ENCODE measurements at regions not wholly inside any gene's neighbourhood (a gene's known extent, or its start where the extent isn't known, plus 50 kb on each side); places are given as distances from the start of the nearest gene placed in this dataset.

DNA sequence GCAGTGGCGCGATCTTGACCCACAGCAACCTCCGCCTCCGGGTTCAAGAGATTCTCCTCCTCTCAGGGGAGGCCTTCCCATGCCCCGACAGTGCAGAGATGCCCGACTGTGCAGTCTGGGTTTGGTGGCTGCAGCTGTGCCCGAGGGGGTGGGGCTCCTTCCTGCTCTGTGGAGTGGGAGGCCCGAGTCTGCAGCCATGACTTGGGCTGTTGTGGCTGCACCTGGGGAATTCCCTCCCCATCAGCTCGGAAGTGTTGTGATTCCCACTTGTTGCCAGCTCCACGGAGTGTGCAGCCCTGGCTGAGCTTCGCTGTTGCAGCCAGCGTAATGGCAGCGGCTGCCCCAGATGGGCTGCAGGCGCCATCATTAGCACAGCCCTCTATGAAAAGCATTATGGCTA lies 66.4 kb upstream of the SMIM36 start:
- no peak for DNase-seq (ENCODE audit: low read depth)
- H3K4me3 ChIP-seq (ENCODE audit: low read depth, low read length) = no peak overlapping the region
- TF ChIP-seq MYC (IDR thresholded peaks at IDR 0.05; ENCODE audit: low read depth, low read length) = no peak
- TF ChIP-seq, protein P1, sequence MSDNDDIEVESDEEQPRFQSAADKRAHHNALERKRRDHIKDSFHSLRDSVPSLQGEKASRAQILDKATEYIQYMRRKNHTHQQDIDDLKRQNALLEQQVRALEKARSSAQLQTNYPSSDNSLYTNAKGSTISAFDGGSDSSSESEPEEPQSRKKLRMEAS (IDR thresholded peaks at IDR 0.05; ENCODE audit: low read depth, low read length) = no peak
- TF ChIP-seq POLR2A (IDR thresholded peaks at IDR 0.05; ENCODE audit: extremely low read depth, insufficient read length) = no peak
- TF ChIP-seq, protein P2, sequence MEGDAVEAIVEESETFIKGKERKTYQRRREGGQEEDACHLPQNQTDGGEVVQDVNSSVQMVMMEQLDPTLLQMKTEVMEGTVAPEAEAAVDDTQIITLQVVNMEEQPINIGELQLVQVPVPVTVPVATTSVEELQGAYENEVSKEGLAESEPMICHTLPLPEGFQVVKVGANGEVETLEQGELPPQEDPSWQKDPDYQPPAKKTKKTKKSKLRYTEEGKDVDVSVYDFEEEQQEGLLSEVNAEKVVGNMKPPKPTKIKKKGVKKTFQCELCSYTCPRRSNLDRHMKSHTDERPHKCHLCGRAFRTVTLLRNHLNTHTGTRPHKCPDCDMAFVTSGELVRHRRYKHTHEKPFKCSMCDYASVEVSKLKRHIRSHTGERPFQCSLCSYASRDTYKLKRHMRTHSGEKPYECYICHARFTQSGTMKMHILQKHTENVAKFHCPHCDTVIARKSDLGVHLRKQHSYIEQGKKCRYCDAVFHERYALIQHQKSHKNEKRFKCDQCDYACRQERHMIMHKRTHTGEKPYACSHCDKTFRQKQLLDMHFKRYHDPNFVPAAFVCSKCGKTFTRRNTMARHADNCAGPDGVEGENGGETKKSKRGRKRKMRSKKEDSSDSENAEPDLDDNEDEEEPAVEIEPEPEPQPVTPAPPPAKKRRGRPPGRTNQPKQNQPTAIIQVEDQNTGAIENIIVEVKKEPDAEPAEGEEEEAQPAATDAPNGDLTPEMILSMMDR (IDR thresholded peaks at IDR 0.05; ENCODE audit: low read depth, low read length) = no peak

DNA sequence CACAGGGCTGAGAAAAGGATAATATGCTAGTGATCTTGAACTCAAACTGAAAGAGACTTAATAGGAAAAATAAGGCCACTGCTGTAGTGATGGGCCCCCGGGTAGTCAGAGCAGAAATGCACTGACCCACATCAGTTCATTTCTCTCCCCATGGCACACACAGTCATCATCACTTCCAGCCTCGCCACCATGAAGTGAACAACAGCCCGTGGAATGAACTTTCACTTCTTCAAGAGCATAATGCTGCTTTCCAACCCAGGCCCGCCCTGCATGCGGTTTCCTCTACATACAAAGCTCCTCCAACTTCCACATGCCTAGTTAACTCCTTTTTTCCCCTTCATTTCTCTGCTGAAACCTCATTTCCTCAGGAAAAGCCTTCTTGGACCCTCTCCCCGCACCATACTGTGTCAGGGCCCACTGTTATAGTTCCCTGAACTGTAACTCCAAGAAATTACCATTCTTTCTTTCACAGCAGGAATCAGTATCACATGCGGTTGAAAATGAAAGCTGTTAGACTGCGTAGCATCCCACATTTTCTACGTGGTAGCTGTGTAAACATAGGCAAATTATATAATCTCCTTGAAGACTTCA lies 65.8 kb upstream of the SMIM36 start:
- TF ChIP-seq POLR2A (IDR thresholded peaks at IDR 0.05; ENCODE audit: extremely low read depth, insufficient read length) (no peak), MYC (IDR thresholded peaks at IDR 0.05; ENCODE audit: low read depth, low read length) (no peak)
- TF ChIP-seq, protein P2 (IDR thresholded peaks at IDR 0.05; ENCODE audit: low read depth, low read length) = no peak
- TF ChIP-seq, protein P1 (IDR thresholded peaks at IDR 0.05; ENCODE audit: low read depth, low read length) = no peak
- peak; percentile 23 for DNase-seq (ENCODE audit: low read depth)
- peak overlapping the region; percentile 34 for H3K4me3 ChIP-seq (ENCODE audit: low read depth, low read length)

DNA sequence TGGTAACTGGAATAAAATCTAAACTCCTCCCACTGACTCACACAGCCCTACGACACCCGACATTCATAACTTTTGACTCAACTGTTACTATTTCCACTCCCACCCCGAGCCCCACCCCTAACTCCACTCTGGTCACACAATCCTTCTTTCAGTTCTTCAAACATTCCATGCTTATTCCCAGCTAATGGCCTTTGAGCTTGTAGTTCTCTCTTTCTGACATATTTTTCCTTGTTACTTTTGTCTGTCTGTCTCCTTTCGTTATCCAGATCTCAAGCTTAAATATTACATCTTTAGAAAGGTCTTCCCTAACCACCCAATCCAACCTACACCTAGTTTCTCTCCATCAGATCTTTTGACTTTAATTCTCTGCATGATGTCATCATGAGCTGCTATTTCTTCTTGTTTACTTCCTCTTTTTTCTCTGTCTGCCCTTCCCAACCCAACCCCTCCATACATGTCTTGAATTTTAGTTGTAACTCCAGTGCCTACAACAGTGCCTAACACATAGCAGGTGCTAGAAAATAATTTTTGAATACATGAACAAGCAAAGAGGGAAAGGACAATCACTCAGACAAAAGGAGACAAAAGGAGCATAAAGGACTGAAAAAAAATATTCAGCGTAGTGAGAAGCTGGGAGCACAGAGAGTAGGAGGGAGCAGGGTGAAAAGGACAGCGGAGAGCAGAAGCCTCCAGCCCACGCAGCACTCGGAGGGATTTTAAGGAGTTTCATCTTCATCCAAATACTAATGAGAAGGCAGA lies 65.2 kb upstream of the SMIM36 start:
- DNase-seq (ENCODE audit: low read depth) = peak; percentile 49
- TF ChIP-seq MYC (IDR thresholded peaks at IDR 0.05; ENCODE audit: low read depth, low read length) (no peak), POLR2A (IDR thresholded peaks at IDR 0.05; ENCODE audit: extremely low read depth, insufficient read length) (no peak)
- TF ChIP-seq, protein P2 (IDR thresholded peaks at IDR 0.05; ENCODE audit: low read depth, low read length) = no peak
- TF ChIP-seq, protein P1 (IDR thresholded peaks at IDR 0.05; ENCODE audit: low read depth, low read length) = no peak
- no peak overlapping the region for H3K4me3 ChIP-seq (ENCODE audit: low read depth, low read length)

DNA sequence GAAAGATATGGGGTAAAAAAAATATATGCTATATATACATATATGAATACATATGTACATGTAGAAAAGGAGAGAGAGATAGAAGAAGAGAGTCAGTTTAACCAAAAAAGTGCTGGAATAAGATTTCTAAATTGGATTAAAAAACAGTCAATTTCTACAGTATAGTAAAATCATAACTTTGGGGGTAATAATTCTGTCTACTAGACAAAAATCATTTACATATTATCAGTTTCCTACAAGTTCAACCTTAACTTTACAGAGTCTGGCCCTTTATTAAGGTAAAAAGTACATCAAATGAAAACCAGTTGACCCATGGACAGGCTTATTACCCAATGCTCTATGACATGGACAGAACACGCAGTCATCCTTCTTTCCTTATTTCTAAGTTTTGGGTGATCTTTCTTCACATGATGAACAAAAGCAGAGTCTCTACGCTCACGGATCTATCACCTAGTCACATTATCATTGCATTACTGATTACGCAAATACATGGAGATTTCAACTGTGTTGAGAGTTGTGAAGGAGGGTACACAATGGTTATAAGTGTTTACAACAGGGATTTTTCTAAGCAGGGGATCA lies 63.9 kb upstream of the SMIM36 start:
- DNase-seq (ENCODE audit: low read depth) = no peak
- H3K4me3 ChIP-seq (ENCODE audit: low read depth, low read length) = no peak overlapping the region
- TF ChIP-seq, protein P1 (IDR thresholded peaks at IDR 0.05; ENCODE audit: low read depth, low read length) = no peak
- TF ChIP-seq MYC (IDR thresholded peaks at IDR 0.05; ENCODE audit: low read depth, low read length) = no peak

DNA sequence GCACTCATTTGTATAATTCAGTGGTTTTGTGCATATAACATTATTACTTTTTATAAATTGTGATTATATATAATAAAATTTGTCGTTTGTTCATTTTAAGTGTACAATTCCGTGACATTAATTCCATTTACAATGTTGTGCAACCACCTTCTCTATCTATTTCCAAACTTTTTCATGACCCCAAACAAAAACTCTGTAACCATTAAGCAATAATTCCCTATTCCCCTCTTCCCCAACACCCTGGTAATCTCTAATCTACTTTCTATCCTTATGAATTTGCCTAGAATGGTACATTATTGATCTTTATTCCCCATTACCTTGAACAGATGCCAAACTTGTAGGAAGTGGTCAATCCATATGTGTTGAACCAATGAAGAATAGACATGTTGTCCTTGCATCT lies 61.3 kb upstream of the SMIM36 start:
- no peak for DNase-seq (ENCODE audit: low read depth)
- TF ChIP-seq, protein P1 (IDR thresholded peaks at IDR 0.05; ENCODE audit: low read depth, low read length) = no peak
- TF ChIP-seq POLR2A (IDR thresholded peaks at IDR 0.05; ENCODE audit: extremely low read depth, insufficient read length) (no peak), MYC (IDR thresholded peaks at IDR 0.05; ENCODE audit: low read depth, low read length) (no peak)
- TF ChIP-seq, protein P2 (IDR thresholded peaks at IDR 0.05; ENCODE audit: low read depth, low read length) = no peak
- no peak overlapping the region for H3K4me3 ChIP-seq (ENCODE audit: low read depth, low read length)

DNA sequence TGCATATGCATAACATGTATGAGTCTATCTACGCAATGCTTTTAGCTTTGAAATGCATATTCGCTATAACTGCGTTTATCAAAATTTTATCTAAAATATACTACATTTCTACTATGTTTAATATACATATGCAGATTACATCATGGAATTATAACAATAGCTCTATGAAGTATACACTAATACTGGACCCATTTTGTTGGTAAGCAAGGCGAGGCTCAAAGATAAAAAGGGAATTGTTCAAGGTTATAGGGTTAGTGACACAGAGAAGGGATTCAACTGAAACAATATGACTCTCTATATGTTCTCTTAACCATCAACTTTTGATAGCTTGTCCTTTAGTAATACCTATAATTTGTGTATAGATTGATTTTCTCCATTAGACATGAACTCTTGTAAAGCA lies 60.9 kb upstream of the SMIM36 start:
- TF ChIP-seq MYC (IDR thresholded peaks at IDR 0.05; ENCODE audit: low read depth, low read length) (no peak), POLR2A (IDR thresholded peaks at IDR 0.05; ENCODE audit: extremely low read depth, insufficient read length) (no peak)
- TF ChIP-seq, protein P1 (IDR thresholded peaks at IDR 0.05; ENCODE audit: low read depth, low read length) = no peak
- TF ChIP-seq, protein P2 (IDR thresholded peaks at IDR 0.05; ENCODE audit: low read depth, low read length) = no peak

More for the DNA sequence above, 60.9 kb upstream of the SMIM36 start:
- no peak overlapping the region for H3K4me3 ChIP-seq (ENCODE audit: low read depth, low read length)
- no peak for DNase-seq (ENCODE audit: low read depth)
